ENCODE measurements at regions not wholly inside any gene's neighbourhood (a gene's known extent, or its start where the extent isn't known, plus 50 kb on each side); places are given as distances from the start of the nearest gene placed in this dataset.

DNA sequence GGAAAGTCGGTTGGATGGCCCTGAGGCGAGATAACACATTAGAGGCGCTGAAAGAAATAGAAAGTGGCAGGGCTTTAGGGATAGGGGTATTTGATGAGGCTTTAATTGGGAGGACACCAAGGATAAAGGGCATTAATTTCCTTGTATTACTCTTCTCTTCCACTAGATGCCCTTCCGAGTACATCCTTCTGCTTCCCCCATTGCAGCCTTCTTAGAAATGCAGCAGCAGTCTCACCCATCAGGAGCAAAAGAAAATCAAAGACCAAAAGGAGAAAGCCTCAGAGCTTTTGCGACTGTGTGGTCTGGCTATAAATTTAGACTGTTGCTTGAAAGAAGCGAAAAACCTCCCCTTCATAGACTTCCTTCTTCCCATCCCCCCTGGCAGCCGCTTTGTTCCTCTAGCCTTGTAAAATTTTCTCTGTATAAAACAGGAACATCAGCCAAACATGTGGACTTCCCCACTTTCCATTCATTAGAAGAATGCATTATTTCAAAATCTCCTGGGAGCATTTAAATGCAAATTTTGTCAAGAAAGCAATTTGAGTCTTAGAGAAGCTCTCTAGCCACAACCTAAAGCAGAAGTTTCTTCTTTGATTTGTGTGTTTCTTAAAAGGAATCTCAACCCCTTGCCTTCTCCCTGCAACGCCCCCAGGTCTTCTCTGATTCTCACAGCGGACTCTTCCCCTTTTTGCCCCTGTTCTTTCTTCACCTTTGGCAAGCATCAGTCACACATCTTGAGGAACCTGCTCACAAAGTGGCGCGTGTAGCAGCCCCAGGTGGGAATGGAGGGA lies 76.6 kb downstream of the NDUFS5 start:
- Histone ChIP-seq H3K27me3 (ENCODE audit: low read depth, low read length) (no peaks in the 10 kb centered on the region), H3K27ac (ENCODE audit: low read length) (peak overlapping the region; percentile 72), H3K9me3 (ENCODE audit: control insufficient read depth in 1 of 2, low read length in 2 of 2) (no peaks in the 10 kb centered on the region), H3K4me3 (ENCODE audit: low read depth in 1 of 2, low read length in 2 of 2) (no peak overlapping the region), H3K36me3 (ENCODE audit: control insufficient read depth in 1 of 2, insufficient read depth in 2 of 2, low read length in 2 of 2) (no peaks in the 10 kb centered on the region), H3K4me1 (ENCODE audit: control insufficient read depth in 1 of 2, insufficient read depth in 2 of 2, low read length in 2 of 2) (peaks cover 21 to 32% of the 10 kb centered on the region in 2 donors)

DNA sequence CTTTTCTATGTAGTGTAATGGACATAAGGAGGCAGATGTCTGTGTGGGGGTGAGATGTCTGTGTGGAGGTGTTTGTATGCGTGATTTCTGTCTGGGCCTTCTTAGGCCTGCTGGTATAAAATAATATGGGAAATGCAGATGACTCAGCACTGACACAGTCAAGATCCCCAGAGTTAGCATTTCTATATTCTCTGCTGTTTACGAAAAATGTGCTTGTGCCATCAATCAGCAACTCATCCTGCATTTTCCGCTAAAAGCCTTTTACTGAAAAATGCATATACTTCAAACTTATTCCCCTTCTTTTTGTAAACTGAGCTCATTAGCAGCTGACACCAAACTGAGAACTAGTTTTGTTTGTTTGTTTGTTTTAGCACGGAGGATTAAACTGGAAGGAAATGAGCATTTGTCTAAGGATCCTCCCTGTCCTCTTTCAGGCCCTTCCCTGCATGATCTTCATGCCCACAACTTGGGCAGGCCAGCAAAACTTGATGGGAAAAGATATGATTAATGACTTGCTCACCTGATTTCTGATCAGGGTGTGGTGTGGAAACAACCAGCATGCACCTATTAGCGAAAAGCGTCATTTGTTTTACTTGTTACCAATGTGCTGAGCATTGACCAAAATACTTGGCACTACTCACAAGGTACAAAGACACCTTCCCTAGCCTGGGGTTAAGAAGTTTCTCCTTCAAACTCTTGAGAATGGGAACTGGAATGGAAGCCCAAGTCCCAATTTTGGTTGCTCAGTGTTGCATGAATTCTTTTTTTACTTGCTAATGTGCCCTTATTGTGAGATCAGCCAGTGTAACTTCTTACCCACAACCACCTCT lies 77.4 kb downstream of the NDUFS5 start:
- Histone ChIP-seq H3K4me3 (ENCODE audit: low read depth in 1 of 2, low read length in 2 of 2) (no peak overlapping the region), H3K4me1 (ENCODE audit: control insufficient read depth in 1 of 2, insufficient read depth in 2 of 2, low read length in 2 of 2) (peaks cover 22 to 37% of the 10 kb centered on the region in 2 donors), H3K27me3 (ENCODE audit: low read depth, low read length) (no peaks in the 10 kb centered on the region), H3K27ac (ENCODE audit: low read length) (peak overlapping the region; percentile 72), H3K36me3 (ENCODE audit: control insufficient read depth in 1 of 2, insufficient read depth in 2 of 2, low read length in 2 of 2) (no peaks in the 10 kb centered on the region), H3K9me3 (ENCODE audit: control insufficient read depth in 1 of 2, low read length in 2 of 2) (no peaks in the 10 kb centered on the region)

DNA sequence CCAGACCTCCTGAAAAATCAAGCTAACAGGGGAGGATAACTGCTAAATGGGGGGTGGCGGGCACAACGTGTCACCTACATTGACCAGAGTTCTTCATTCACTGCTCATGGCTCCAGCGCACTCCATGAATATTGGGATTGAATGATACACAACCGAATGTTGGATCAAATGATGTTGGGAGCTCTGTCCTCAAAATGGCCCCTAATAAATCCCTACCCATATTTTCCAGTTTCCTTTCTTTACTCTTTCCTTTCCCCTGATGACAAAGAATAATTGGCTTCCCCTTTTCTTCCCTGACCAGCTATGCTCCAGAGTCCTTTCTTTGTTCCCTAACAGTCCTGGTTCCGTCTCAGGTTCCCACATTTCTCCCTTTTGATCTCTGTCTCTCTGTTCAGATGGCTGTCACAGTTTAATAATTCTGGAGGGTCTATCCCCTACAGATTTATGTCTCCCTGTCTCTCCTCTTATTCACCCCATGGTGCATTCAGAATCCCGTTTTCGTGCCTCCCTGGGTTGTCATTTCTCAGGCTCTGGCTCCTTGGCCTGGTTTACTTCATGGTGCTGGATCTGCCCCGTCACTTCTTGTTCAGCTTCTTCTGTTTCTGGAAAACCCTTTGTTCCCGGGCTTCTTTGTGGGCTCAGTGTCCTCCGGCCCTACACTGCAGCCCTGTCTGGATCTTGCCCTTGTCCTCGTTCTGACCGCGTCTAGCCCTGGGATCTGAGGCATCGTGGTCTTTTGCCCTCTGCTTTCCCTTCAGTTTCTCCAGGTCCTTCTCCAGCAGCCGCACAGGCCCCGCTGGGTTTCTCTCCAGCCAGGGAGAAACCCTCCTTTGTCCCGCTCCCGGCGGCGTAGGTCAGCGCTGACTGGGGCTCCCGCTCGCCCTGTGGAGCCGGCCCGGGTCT lies 78.3 kb downstream of the NDUFS5 start:
- H3K27me3 ChIP-seq (ENCODE audit: low read depth, low read length), result no peaks in the 10 kb centered on the region
- H3K36me3 ChIP-seq (ENCODE audit: control insufficient read depth in 1 of 2, insufficient read depth in 2 of 2, low read length in 2 of 2), result no peaks in the 10 kb centered on the region
- peak overlapping the region; percentile 72 for H3K27ac ChIP-seq (ENCODE audit: low read length)
- H3K4me3 ChIP-seq (ENCODE audit: low read depth in 1 of 2, low read length in 2 of 2), result peak overlapping the region; percentile 49 to 51
- H3K4me1 ChIP-seq (ENCODE audit: control insufficient read depth in 1 of 2, insufficient read depth in 2 of 2, low read length in 2 of 2), result peaks cover 26 to 37% of the 10 kb centered on the region in 2 donors
- H3K9me3 ChIP-seq (ENCODE audit: control insufficient read depth in 1 of 2, low read length in 2 of 2), result no peaks in the 10 kb centered on the region

DNA sequence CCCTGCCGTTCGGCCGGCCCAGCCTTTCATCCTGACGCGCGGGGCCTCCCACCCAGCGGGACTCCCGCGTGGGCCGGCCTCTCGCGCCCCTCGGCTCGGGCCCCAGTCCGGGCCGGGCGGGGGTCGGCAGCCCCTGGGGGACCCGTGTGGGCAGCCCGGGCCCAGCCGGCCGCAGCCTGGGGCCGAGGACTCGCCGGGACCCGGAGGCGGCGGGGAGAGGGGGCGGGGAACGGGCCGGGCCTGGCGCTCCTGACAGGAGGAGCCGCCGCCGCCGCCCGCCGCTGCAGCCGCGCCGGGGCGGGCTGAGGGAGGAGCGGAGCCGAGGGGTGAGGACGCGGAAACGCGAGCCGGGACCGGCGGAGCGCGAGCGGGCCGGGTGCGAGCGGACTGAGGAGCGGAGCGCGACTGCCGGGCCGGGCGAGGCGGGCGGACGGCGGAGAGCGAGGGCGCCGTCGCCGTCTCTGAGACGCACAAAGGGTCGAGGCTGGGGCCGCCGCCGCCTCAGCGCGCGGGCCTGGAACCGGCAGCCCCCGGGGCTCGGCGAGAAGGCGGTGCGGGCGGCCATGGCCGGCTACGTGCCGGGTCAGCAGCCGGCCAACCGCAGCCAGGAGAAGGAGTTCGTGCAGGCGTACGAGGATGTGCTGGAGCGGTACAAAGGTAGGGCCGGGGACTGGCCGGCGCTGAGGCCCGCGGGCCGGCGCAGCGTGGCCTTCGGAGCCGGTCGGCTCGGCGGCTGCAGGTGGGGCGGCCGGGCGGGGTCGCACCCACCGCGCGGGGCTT lies 79.1 kb downstream of the NDUFS5 start:
- Histone ChIP-seq H3K4me1 (ENCODE audit: control insufficient read depth in 1 of 2, insufficient read depth in 2 of 2, low read length in 2 of 2) (peaks cover 26 to 39% of the 10 kb centered on the region in 2 donors), H3K27ac (ENCODE audit: low read length) (peak overlapping the region; percentile 85), H3K36me3 (ENCODE audit: control insufficient read depth in 1 of 2, insufficient read depth in 2 of 2, low read length in 2 of 2) (peaks cover 0 to 2% of the 10 kb centered on the region in 2 donors)

DNA sequence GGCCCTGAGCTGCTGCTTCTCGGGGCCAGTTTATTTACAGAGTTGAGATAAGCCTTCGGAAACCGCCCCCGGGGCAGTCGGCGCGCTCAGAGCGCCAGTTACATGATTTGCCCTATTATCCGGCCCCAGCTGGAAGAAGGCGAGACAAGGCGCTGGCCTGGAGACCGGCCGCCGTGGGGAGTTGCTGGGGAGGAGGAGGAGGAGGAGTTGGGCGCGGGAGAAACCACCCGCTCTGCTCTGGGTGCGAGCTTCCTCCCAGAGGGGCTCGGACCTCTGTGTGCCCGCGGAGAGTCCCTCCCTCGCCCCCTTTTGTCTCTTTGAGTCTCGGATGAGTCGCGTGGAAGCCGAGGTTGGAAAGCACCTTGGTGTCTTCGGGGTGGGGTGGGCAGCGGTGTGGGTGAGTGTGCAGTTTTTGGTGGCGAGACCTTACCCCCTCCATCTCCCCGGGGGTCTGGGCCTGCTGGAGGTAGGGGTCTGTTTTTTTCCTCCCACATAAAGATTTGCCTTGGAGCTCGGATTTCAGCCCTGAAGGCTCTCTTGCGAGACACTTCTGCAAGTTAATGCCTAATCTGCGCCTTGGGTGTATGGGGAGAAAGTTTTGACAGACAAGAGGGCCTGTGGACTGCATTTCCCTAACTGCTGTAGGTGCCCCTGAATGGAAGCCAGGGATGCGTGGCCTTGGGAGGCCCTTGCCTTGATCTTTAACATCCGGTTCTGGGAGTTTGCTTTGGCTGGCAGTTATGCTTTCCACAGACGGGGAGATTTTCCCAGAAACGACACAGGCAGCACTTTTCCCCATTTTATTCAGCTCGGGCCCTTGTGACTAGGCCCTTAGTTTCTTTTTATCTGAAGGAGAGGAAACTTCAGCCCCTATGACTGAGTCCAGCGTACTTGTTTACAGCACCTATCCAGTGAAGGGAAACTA lies 80.0 kb downstream of the NDUFS5 start:
- H3K4me1 ChIP-seq (ENCODE audit: control insufficient read depth in 1 of 2, insufficient read depth in 2 of 2, low read length in 2 of 2), result peaks cover 26 to 44% of the 10 kb centered on the region in 2 donors
- H3K27ac ChIP-seq (ENCODE audit: low read length), result peak overlapping the region; percentile 85
- H3K36me3 ChIP-seq (ENCODE audit: control insufficient read depth in 1 of 2, insufficient read depth in 2 of 2, low read length in 2 of 2), result peaks cover 0 to 9% of the 10 kb centered on the region in 2 donors
- peak overlapping the region; percentile 81 to 84 for H3K4me3 ChIP-seq (ENCODE audit: low read depth in 1 of 2, low read length in 2 of 2)
- no peaks in the 10 kb centered on the region for H3K27me3 ChIP-seq (ENCODE audit: low read depth, low read length)
- H3K9me3 ChIP-seq (ENCODE audit: control insufficient read depth in 1 of 2, low read length in 2 of 2), result no peaks in the 10 kb centered on the region

More for the DNA sequence above, 79.1 kb downstream of the NDUFS5 start:
- H3K4me3 ChIP-seq (ENCODE audit: low read depth in 1 of 2, low read length in 2 of 2), result peak overlapping the region; percentile 81 to 84
- no peaks in the 10 kb centered on the region for H3K9me3 ChIP-seq (ENCODE audit: control insufficient read depth in 1 of 2, low read length in 2 of 2)
- H3K27me3 ChIP-seq (ENCODE audit: low read depth, low read length), result no peaks in the 10 kb centered on the region

DNA sequence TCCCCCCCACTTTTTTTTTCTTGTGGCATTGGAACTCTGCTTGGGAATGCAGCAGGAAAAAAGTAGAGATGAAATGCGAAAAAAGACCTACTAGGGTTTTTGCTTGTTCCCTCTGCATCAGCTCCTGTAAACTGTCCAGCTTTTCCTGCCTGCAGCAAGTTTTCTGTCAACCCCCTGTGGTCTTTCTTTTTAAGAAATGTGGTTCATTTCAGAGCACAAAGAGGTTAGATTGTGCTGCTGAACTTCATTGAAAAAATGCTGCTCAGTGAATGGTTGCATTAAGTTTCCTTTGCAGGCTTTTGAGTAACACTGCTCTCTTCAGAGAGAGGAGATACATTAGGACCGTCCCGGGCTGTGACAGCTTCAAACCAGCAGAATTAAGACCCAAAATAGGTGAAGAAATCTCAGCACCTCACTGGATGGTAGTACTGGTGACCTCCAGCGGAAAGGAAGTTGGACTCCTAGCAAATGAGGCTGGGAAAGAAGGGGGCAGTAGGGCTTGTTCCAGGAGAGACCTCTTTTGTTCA lies 80.7 kb downstream of the NDUFS5 start:
- Histone ChIP-seq H3K4me3 (ENCODE audit: low read depth in 1 of 2, low read length in 2 of 2) (peak overlapping the region; percentile 81 to 84), H3K9me3 (ENCODE audit: control insufficient read depth in 1 of 2, low read length in 2 of 2) (no peaks in the 10 kb centered on the region), H3K4me1 (ENCODE audit: control insufficient read depth in 1 of 2, insufficient read depth in 2 of 2, low read length in 2 of 2) (peaks cover 26 to 44% of the 10 kb centered on the region in 2 donors), H3K27ac (ENCODE audit: low read length) (peak overlapping the region; percentile 85), H3K27me3 (ENCODE audit: low read depth, low read length) (no peaks in the 10 kb centered on the region), H3K36me3 (ENCODE audit: control insufficient read depth in 1 of 2, insufficient read depth in 2 of 2, low read length in 2 of 2) (peaks cover 0 to 9% of the 10 kb centered on the region in 2 donors)

DNA sequence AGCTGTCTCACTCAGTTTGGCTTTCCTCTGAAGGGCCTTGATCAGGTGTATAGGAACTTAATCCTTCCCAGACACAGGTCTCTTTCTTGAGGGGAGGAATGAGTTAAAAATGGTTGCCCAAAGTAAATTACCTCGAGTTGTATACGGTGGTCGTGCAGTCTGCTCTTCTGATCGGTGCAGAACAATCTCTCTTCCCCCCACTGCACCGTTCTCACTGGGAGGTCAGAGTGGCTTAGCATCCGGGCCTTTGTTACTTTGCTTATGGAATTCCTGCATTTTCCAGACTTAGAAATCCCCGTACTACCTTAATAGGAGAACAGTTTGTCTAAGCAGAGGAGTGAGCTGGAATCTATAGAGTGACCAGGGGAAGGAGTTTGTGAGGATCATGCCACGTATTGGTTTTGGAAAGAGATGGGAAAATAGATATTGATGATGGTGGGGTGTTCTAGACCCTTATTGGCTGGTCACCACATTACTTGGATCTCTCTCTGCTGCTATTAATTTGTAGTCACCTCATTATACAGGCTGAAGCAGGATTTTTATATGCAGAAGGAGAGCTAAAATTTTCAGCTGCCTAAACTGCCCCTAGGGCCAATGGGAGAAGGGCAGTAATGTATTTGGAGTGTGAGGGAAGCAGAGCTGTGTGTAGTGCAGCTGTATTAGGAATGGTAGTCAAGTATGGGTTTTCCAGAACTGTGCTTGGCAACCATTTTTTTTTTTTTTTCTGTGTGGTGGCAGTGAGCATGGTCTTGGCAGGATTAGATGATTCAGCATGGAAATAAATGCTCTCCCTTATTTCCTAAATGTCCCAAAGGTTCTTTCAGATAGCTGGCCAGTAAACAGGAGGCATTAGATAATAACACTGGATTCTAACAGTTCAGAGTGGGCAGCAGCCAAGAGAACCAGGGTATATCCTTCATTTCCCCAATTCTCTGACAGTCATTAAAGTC lies 81.5 kb downstream of the NDUFS5 start:
- peaks cover 25 to 39% of the 10 kb centered on the region in 2 donors for H3K4me1 ChIP-seq (ENCODE audit: control insufficient read depth in 1 of 2, insufficient read depth in 2 of 2, low read length in 2 of 2)
- H3K27ac ChIP-seq (ENCODE audit: low read length), result peak overlapping the region; percentile 85

DNA sequence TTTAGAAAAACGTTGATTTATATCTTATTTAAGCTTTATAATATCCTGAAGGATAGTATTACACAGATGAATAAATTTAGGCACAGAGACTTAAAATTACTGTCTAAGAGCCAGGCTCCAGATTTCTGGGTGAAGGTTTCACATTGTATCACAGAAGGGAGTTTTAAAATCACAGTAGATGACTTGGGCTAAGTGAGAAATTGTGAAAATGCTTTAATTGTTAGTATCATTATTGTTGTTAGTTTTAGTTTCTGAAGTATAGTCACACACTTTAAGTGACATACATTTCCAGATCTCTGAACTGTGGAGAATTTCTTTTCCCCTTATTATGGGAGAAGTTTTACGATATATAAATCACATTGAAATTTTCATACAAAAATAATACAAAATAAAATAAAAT lies 83.5 kb downstream of the NDUFS5 start:
- peak overlapping the region; percentile 48 for H3K27ac ChIP-seq (ENCODE audit: low read length)
- no peaks in the 10 kb centered on the region for H3K27me3 ChIP-seq (ENCODE audit: low read depth, low read length)
- peaks cover 17 to 24% of the 10 kb centered on the region in 2 donors for H3K4me1 ChIP-seq (ENCODE audit: control insufficient read depth in 1 of 2, insufficient read depth in 2 of 2, low read length in 2 of 2)

More for the DNA sequence above, 81.5 kb downstream of the NDUFS5 start:
- peak overlapping the region; percentile 81 to 84 for H3K4me3 ChIP-seq (ENCODE audit: low read depth in 1 of 2, low read length in 2 of 2)
- H3K27me3 ChIP-seq (ENCODE audit: low read depth, low read length), result no peaks in the 10 kb centered on the region
- H3K9me3 ChIP-seq (ENCODE audit: control insufficient read depth in 1 of 2, low read length in 2 of 2), result no peaks in the 10 kb centered on the region
- peaks cover 0 to 9% of the 10 kb centered on the region in 2 donors for H3K36me3 ChIP-seq (ENCODE audit: control insufficient read depth in 1 of 2, insufficient read depth in 2 of 2, low read length in 2 of 2)

More for the DNA sequence above, 83.5 kb downstream of the NDUFS5 start:
- no peaks in the 10 kb centered on the region for H3K9me3 ChIP-seq (ENCODE audit: control insufficient read depth in 1 of 2, low read length in 2 of 2)
- H3K4me3 ChIP-seq (ENCODE audit: low read depth in 1 of 2, low read length in 2 of 2), result no peak overlapping the region
- H3K36me3 ChIP-seq (ENCODE audit: control insufficient read depth in 1 of 2, insufficient read depth in 2 of 2, low read length in 2 of 2), result peaks cover 0 to 9% of the 10 kb centered on the region in 2 donors

Measured in muscle layer of duodenum (tissue), 2 donors.